GM21381 (cell line): ENCODE measurements at regions not wholly inside any gene's neighbourhood (a gene's known extent, or its start where the extent isn't known, plus 50 kb on each side); places are given as distances from the start of the nearest gene placed in this dataset.
"Not testable (repeated sequence)": the region's sequence is repeated elsewhere in the genome, so short reads cannot be mapped to it uniquely, and the experiment has no call there.

Source experiments
- ATAC-seq: cut with Tn5 transposase; IDR thresholded peaks from one replicate; pipeline ENCODE4 v1.9.1; 2021; ENCODE audit warnings: mild to moderate bottlenecking, moderate library complexity; ENCODE audit not compliant: unreplicated experiment

- ATAC-seq, result no peak
These were observed 114.7 kb downstream of the SOX4 start for GRCh38 chr6:21708320-21708580.

- ATAC-seq, result no peak
These were observed 116.7 kb downstream of the SOX4 start for GRCh38 chr6:21710216-21710615.

DNA sequence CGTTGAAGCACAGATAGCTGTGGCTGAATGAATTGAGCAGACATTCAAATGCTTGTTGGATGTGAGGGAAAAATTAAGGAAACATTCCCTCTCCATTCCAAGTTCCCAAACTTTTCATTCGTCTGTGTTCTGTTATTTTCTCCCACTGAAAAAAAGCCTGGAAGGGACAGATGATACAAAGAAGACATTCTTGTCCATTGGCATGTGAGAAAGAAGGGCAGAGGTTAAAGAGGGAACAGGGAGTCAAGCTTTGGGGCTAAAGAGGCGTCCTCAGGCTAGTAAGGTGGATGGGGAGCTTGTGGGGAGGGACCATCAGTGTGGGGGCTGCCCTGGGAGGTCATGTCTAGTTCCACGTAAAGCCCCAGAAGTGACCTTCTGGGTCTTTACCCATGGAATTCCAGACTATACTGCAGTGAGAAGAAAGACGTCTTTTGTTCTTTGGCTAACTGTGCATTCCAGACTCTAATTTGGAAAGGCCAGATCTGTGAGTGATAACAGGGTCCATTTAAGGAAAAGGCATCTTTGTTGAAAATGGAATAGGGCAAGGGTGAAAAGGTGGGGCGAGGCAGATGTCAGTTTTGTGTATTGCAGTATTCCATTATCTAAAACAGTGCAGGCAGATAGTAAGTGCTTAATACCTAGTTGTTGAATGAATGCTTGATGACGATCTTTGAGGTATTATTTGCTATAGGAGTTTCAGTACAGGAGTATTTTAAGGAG lies 117.5 kb downstream of the SOX4 start:
- ATAC-seq, result no peak

GRCh38 chr6:21712213-21712612 lies 118.7 kb downstream of the SOX4 start:
- ATAC-seq, result no peak

DNA sequence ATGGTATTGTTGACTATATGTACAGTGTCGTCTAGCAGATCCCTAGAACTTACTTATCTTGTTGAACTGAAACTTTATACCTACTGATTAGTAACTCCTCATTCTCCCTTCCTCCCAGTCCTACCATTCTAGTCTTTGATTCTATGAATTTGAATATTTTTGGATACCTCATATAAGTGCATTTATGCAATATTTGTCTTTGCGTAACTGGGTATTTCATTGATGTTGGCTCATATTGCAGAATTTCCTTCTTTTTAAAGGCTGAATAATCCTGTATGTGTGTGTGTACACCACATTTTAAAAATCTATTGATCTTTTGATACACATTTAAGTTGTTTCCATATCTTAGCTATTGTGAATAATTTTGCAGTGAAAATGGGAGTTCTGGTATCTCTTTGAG lies 119.9 kb downstream of the SOX4 start:
- ATAC-seq, result no peak

- ATAC-seq, result no peak
These were observed 121.6 kb downstream of the SOX4 start for GRCh38 chr6:21715180-21715579.

GRCh38 chr6:21722510-21722909 lies 129.0 kb downstream of the SOX4 start:
- no peak for ATAC-seq

DNA sequence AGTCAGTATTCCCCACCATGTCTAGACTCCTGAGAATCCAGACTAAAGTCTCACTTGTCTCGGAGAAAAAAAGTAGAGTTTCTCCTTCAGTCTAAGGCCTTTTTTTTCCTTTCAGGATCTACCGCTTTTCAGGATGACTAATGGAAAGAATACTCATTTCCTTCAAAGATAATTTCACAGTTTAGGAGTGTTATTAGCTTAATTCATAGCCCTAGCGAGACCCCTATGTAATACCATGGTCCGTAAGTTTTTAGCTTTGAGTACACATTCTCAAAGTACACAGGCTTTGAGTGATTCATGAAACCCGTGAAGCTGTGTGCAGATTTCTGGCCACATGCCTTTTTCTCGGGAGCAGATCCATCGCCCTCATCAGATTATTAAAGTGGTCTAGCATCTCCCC lies 133.1 kb downstream of the SOX4 start:
- no peak for ATAC-seq

DNA sequence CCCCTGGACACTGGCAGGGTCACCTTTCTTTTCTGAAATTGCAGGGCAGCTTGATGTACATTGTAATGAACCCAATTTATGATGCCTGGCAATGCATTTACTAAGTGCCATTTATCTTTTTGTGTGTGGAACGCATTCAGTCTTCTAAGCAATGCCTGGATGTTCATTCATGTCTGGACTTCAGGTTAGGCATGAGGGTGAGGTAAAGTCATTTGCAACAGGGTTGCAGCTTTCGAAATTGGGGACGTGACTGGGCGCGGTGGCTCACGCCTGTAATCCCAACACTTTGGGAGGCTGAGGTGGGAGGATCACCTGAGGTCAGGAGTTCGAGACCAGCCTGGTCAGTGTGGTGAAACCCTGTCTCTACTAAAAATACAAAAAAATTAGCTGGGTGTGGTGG lies 134.6 kb downstream of the SOX4 start:
- ATAC-seq, result no peak

- ATAC-seq, result no peak
These were observed 135.9 kb downstream of the SOX4 start for GRCh38 chr6:21729431-21729830.

DNA sequence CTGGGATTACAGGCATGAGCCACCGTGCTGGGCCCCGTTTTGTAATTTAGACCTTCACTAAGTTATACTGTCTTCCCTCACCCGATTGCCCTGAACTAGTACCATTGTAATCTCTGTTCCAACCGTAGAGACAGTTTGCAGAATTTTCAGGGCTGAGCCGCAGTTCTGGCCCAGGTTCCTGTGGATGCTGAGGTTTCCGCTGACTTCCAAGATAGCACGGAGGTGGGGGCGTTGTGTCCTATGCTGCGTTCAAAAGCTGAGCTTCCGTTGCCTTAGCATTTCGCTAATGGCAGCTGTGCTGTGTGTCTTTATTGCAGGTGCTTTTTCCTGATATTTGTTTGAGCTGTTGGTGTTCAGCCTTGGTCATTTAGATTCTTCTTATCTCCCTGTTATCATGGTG lies 137.0 kb downstream of the SOX4 start:
- no peak for ATAC-seq

GRCh38 chr6:21731411-21732031 lies 138.0 kb downstream of the SOX4 start:
- ATAC-seq, result no peak

- ATAC-seq, result not testable (repeated sequence)
These were observed 138.6 kb downstream of the SOX4 start for GRCh38 chr6:21732032-21732730.

GRCh38 chr6:21732731-21733130 lies 139.2 kb downstream of the SOX4 start:
- ATAC-seq, result no peak

DNA sequence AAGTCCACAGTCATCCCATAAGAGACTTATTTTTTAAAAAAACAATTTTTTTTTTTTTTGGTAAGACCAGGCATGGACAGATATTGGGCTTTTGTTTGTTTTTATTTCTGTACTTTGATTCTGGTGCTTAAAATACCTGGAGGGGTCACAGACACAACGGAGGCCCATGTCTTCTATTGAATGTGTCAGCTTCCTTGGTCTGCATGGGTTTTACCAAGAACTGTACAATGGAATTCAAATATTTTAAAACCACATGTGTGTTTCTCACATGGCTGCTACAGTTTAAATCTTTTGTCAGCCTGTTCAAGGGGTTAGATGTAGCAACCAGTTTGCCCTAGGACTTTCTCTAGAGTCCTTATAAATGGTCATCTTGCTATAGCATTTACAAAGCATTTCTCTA lies 139.8 kb downstream of the SOX4 start:
- ATAC-seq, result no peak

GRCh38 chr6:21734204-21734603 lies 140.7 kb downstream of the SOX4 start:
- no peak for ATAC-seq

DNA sequence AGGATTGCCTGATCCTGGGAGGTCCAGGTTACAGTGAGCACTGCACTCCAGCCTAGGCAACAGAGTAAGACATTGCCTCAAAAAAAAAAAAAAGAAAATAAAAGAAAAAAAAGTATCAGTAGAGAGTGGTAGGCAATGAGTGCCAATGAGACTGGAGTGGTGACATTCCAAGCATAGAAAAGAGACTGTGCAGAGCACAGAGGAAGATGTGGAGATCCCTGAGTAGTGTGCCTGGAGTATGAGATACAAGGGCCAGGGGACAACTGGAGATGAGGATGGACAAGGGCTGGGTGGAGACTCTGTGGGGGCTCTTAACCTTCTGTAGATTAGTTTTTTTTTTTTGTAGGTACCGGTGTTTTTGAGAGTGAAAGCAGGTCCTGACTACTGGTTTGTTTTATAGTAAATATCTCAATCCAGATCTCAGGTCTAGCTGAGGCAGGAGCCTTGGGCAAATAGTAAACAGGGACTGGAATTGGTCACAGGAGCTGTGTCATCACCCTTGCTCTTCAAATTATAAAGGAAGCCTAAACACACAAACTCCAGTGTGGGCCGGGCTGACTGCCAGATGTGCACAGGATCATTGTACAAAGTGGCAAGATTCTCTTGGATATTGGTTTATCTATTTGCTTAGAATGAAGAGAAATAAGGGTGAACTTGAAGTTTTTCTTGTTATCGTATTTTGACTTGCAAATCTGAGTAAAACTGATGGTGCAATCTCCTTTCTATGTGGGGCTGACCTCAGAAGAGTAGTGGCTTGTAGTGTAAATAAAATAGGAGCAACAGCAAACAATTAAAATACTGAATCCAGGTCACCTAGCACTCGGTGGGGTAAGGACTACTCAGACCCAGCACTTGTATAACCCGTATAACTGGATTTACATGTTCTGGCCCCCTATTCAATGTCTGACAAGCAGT lies 144.9 kb downstream of the SOX4 start:
- ATAC-seq, result no peak

- ATAC-seq, result no peak
These were observed 145.7 kb downstream of the SOX4 start for GRCh38 chr6:21739241-21739640.

- no peak for ATAC-seq
These were observed 146.3 kb downstream of the SOX4 start for GRCh38 chr6:21739838-21740237.

DNA sequence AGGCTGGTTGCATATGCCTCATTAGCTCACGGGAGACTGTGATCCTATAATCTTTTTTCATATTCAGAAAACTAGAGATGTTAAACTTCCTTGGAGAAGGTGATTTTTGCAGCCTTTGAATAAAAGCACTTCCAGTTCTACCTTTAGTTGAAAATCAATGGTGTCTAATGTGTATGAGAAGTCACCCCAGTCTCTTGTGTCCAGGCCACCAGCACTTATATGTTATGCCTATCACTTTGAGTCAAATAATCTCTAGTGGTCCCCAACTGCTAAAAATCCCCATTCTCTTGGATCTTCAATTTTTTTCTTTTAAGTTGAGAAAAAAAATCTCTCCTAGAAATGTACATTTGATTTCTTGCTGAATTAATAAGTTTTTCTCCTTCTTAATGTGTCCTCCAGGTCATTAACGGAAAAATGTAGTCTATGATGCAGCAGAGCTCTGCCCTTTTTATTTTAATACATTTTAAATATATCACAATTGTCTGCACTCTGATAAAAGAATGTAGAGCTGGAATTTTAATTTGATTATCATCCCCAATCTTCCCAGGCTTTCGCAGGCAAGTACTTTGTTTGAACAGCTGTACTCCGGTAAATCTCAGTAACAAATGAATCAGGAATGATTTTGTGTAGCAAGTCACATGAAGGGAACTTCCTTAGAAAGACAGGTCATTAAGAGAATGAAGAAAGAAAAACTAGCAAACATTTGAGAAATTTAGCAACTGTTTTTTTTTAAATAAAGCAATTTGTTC lies 147.0 kb downstream of the SOX4 start:
- no peak for ATAC-seq
